A549 (cell line): ENCODE measurements at regions not wholly inside any gene's neighbourhood (a gene's known extent, or its start where the extent isn't known, plus 50 kb on each side); places are given as distances from the start of the nearest gene placed in this dataset.

Experiments used
- ATAC-seq, 2 experiments: fragments of 200-7000 bp in 1 of 2; fragments of >200 bp in 1 of 2; cut with Nextera tagmentation in 1 of 2; cut with Tn5 transposase in 1 of 2; 3 replicates each; pipeline versions ENCODE4 v1.8.0 to v1.9.1; 2018 to 2020; ENCODE audit warnings: mild to moderate bottlenecking in 1 of 2, moderate library complexity in 1 of 2
- CTCF ChIA-PET: fragments of 300-600 bp; sonication (Branson Sonifier 250); formaldehyde crosslinking; extraction: SDS; loops from one replicate; lab custom pipeline; 2021; ENCODE audit warnings: antibody characterized with exemption, inconsistent platforms; lab: Yijun Ruan, JAX
- POLR2A ChIA-PET: fragments of 350-600 bp; formaldehyde crosslinking; extraction: SDS; loops from one replicate; lab custom pipeline; 2021; ENCODE audit warnings: antibody characterized with exemption, inconsistent platforms; lab: Yijun Ruan, JAX
- DNase-seq, 2 experiments: peaks; one replicate each; pipeline versions ENCODE4 v3.0.0 to v3.0.0-alpha.2; 2011 to 2016; ENCODE audit warnings: low read depth in 1 of 2, low spot score in 1 of 2
- FAIRE-seq: peaks from 2 replicates; lab custom pipeline; 2011; peaks lifted over from hg19 to GRCh38; lab: Jason Lieb, UNC
- H3K27ac ChIP-seq, 2 experiments: fragments of >200 bp; sonication (Bioruptor Twin); formaldehyde crosslinking; 3 replicates each; pipeline ENCODE4 v1.5.1; 2016 to 2017
- H3K4me1 ChIP-seq: fragments of >200 bp; sonication (Bioruptor Twin); formaldehyde crosslinking; 3 replicates; pipeline ENCODE4 v1.6.1; 2016
- H3K4me2 ChIP-seq: fragments of >200 bp; sonication (Bioruptor Twin); formaldehyde crosslinking; 3 replicates; pipeline ENCODE4 v1.6.1; 2016
- H3K4me3 ChIP-seq: fragments of >200 bp; sonication (Bioruptor Twin); formaldehyde crosslinking; 3 replicates; pipeline ENCODE4 v1.5.1; 2016
- H3K9me3 ChIP-seq: fragments of >200 bp; sonication (Bioruptor Twin); formaldehyde crosslinking; 3 replicates; pipeline ENCODE4 v1.6.1; 2016
- CBX2 ChIP-seq: fragments of 200-600 bp; sonication (generic); IDR thresholded peaks from 2 replicates; pipeline ENCODE4 v1.6.1; 2016; ENCODE audit warnings: low read depth, mild to moderate bottlenecking, borderline replicate concordance
- EHMT2 ChIP-seq: fragments of 200-600 bp; sonication (generic); IDR thresholded peaks from 2 replicates; pipeline ENCODE4 v1.6.1; 2016; ENCODE audit warnings: antibody characterized with exemption, low read depth, mild to moderate bottlenecking, moderate library complexity
- ESRRA ChIP-seq: fragments of 150-350 bp; IDR thresholded peaks from 2 replicates; pipeline ENCODE4 v1.6.1; 2014; ENCODE audit warnings: mild to moderate bottlenecking, low read length, borderline replicate concordance
- JUNB ChIP-seq: fragments of >200 bp; sonication (Bioruptor Twin); formaldehyde crosslinking; IDR thresholded peaks from 2 replicates; pipeline ENCODE4 v1.6.1; 2016
- KDM1A ChIP-seq: fragments of 200-600 bp; sonication (generic); IDR thresholded peaks from 2 replicates; pipeline ENCODE4 v1.6.1; 2016; ENCODE audit warnings: low read depth, mild to moderate bottlenecking
- MAFK ChIP-seq: fragments of 450-650 bp; IDR thresholded peaks from 2 replicates; pipeline ENCODE4 v1.6.1; 2014; ENCODE audit not compliant: partially characterized antibody
- MYC ChIP-seq: IDR thresholded peaks from 2 replicates; pipeline ENCODE4 v1.6.1; 2012; ENCODE audit warnings: mild to moderate bottlenecking, inconsistent platforms, low read length, improper control_type of control experiment, borderline replicate concordance
- NFE2L2 ChIP-seq: fragments of 150-350 bp; conservative IDR thresholded peaks from 2 replicates; pipeline ENCODE4 v1.6.1; 2014; ENCODE audit warnings: low read length
- NR3C1 ChIP-seq: fragments of >200 bp; sonication (Bioruptor Twin); formaldehyde crosslinking; IDR thresholded peaks from 3 replicates; pipeline ENCODE4 v1.6.1; 2017
- PHF8 ChIP-seq: fragments of 200-600 bp; sonication (generic); IDR thresholded peaks from 2 replicates; pipeline ENCODE4 v1.6.1; 2016; ENCODE audit warnings: low read depth, mild to moderate bottlenecking, antibody characterized with exemption, moderate library complexity, borderline replicate concordance
- RCOR1 ChIP-seq: fragments of 150-350 bp; IDR thresholded peaks from 2 replicates; pipeline ENCODE4 v1.6.1; 2014; ENCODE audit warnings: antibody characterized with exemption, low read length, low read depth
- RFX5 ChIP-seq: fragments of 450-650 bp; IDR thresholded peaks from 2 replicates; pipeline ENCODE4 v1.7.1; 2014; ENCODE audit warnings: antibody characterized with exemption, mild to moderate bottlenecking, moderate library complexity
- ZC3H11A ChIP-seq: fragments of 450-650 bp; IDR thresholded peaks from 2 replicates; pipeline ENCODE4 v1.6.1; 2014; ENCODE audit warnings: antibody characterized with exemption, mild to moderate bottlenecking
- WGBS: methylation state at CpG from one replicate; pipeline ENCODE4 v1.1.6; 2017; ENCODE audit errors: missing lambda C conversion rate; 5-methylcytosine and 5-hydroxymethylcytosine counted together
- TF ChIP-seq, protein P1 (sequence below): fragments of >200 bp; sonication (Bioruptor Twin); formaldehyde crosslinking; IDR thresholded peaks from 2 replicates; pipeline ENCODE4 v1.6.1; 2016
- TF ChIP-seq, protein P2 (sequence below): fragments of 450-650 bp; IDR thresholded peaks from 2 replicates; pipeline ENCODE4 v1.6.1; 2014; ENCODE audit warnings: antibody characterized with exemption
- TF ChIP-seq, protein P3 (sequence below): fragments of >200 bp; sonication (Bioruptor Twin); formaldehyde crosslinking; IDR thresholded peaks from 3 replicates; pipeline ENCODE4 v1.6.1; 2016
- TF ChIP-seq, protein P4 (sequence below): fragments of 250-450 bp; sonication (Bioruptor Pico); IDR thresholded peaks from 2 replicates; pipeline ENCODE4 v1.5.0; 2020; ENCODE audit warnings: low read depth, mild to moderate bottlenecking, moderate library complexity
- TF ChIP-seq, protein P5 (sequence below): IDR thresholded peaks from 2 replicates; pipeline ENCODE4 v1.6.1; 2012
- TF ChIP-seq, protein P6 (sequence below): fragments of 250-450 bp; sonication (Bioruptor Pico); IDR thresholded peaks from 2 replicates; pipeline ENCODE4 v1.5.0; 2021; ENCODE audit warnings: mild to moderate bottlenecking, moderate library complexity, borderline replicate concordance
- TF ChIP-seq, protein P7 (sequence below): fragments of >200 bp; sonication (Bioruptor Twin); formaldehyde crosslinking; IDR thresholded peaks from 3 replicates; pipeline ENCODE4 v1.5.1; 2016

DNA sequence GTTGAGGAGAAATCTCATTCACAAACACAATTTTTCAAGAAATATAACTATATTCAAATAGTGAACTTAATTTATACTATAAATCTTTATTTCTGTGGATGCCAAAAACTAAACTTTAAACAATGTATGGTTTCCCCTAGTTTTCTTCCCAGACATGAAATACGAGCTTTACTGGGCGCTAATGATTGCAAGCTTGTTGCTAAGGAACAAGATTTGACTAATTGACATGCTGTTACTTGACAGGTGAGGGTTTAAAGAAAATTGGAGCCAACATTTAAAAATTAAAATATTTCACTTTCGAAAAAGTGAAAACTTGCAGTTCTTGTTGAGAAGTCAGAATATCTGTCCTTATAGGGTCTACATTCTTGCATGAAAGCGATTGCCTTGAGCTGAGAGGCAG is 381.0 kb downstream of the MEIS1 start:
- ChIA-PET CTCF (no interaction called here), POLR2A (no interaction called here)
- Histone ChIP-seq H3K4me1 (no peaks in the 10 kb centered on the region), H3K9me3 (peaks cover 15% of the 10 kb centered on the region; the same call in 2 of the 3 replicates), H3K27ac (no peak overlapping the region), H3K4me2 (no peak overlapping the region), H3K4me3 (no peak overlapping the region)
- WGBS, result 10% methylated on average over 4 of the region's 4 CpGs
- TF ChIP-seq RCOR1 (no peak), MYC (no peak), CBX2 (no peak), ESRRA (no peak), PHF8 (no peak), EHMT2 (no peak), ZC3H11A (no peak), NFE2L2 (no peak)
- TF ChIP-seq, protein P1, sequence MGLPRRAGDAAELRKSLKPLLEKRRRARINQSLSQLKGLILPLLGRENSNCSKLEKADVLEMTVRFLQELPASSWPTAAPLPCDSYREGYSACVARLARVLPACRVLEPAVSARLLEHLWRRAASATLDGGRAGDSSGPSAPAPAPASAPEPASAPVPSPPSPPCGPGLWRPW, result no peak
- TF ChIP-seq, protein P2, sequence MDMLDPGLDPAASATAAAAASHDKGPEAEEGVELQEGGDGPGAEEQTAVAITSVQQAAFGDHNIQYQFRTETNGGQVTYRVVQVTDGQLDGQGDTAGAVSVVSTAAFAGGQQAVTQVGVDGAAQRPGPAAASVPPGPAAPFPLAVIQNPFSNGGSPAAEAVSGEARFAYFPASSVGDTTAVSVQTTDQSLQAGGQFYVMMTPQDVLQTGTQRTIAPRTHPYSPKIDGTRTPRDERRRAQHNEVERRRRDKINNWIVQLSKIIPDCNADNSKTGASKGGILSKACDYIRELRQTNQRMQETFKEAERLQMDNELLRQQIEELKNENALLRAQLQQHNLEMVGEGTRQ, result no peak
- TF ChIP-seq, protein P3, sequence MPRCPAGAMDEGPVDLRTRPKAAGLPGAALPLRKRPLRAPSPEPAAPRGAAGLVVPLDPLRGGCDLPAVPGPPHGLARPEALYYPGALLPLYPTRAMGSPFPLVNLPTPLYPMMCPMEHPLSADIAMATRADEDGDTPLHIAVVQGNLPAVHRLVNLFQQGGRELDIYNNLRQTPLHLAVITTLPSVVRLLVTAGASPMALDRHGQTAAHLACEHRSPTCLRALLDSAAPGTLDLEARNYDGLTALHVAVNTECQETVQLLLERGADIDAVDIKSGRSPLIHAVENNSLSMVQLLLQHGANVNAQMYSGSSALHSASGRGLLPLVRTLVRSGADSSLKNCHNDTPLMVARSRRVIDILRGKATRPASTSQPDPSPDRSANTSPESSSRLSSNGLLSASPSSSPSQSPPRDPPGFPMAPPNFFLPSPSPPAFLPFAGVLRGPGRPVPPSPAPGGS, result no peak
- FAIRE-seq (no peak), ATAC-seq (no peak), DNase-seq (no peak)

DNA sequence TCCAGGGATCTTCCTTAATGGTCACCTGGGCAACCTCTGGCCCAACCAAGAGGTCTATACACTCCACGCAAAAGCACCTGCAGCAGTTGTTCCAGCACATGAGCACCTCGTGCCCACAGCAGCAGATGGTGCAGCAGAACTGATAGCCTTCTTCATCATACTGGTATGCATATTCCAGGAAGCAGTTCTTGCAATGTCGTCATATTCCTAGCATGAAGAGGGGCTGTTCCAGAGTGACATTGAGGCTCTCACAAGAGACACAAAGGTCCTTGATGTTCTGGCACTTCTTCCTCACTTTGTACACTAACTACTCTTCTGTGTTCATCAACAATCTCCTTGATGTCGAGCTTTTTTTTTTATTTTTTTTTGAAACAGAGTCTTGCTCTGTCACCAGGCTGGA is 386.2 kb downstream of the MEIS1 start:
- ChIA-PET POLR2A (no interaction called here), CTCF (interaction anchor here (0.6 kb wide), 1 partner anchor 439 kb away, joined by 3 read pairs; no protein-coding TSS in a partner anchor)
- no peak for DNase-seq
- ATAC-seq, result no peak
- H3K27ac ChIP-seq, result no peak overlapping the region
- H3K4me3 ChIP-seq, result no peak overlapping the region
- no peaks in the 10 kb centered on the region for H3K4me1 ChIP-seq
- no peak overlapping the region for H3K4me2 ChIP-seq
- TF ChIP-seq KDM1A, result no peak
- TF ChIP-seq, protein P4, sequence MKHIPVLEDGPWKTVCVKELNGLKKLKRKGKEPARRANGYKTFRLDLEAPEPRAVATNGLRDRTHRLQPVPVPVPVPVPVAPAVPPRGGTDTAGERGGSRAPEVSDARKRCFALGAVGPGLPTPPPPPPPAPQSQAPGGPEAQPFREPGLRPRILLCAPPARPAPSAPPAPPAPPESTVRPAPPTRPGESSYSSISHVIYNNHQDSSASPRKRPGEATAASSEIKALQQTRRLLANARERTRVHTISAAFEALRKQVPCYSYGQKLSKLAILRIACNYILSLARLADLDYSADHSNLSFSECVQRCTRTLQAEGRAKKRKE, result no peak
- TF ChIP-seq NR3C1, result no peak
- no peak for TF ChIP-seq JUNB
- TF ChIP-seq RFX5, result no peak
- peak; percentile 61 for TF ChIP-seq MAFK
- TF ChIP-seq, protein P5, sequence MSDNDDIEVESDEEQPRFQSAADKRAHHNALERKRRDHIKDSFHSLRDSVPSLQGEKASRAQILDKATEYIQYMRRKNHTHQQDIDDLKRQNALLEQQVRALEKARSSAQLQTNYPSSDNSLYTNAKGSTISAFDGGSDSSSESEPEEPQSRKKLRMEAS, result no peak
- peaks cover 15% of the 10 kb centered on the region; the same call in 2 of the 3 replicates for H3K9me3 ChIP-seq
- FAIRE-seq, result no peak
- WGBS, result 28% methylated on average over 3 of the region's 4 CpGs

DNA sequence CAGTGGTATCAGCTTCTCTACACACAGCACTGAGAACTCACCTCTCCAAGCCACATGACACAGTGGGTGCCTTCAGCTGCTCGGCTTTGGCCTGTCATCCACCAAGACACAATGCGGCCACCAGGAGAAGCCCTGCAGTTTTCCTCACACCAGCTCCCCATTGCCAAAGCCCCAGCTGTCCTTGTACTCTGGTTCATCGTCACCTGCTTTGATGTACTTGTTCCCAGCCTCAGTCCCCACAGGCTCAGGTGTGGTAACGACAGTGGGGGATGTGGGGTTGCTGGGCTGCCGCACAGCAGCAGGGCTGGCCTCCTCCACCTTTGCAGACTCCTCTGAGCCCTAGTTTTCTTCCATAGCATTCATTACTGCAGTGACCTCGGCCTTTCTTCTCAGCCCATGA is 387.3 kb downstream of the MEIS1 start:
- no peaks in the 10 kb centered on the region for H3K4me1 ChIP-seq
- TF ChIP-seq ESRRA (no peak), EHMT2 (no peak)
- TF ChIP-seq, protein P6, sequence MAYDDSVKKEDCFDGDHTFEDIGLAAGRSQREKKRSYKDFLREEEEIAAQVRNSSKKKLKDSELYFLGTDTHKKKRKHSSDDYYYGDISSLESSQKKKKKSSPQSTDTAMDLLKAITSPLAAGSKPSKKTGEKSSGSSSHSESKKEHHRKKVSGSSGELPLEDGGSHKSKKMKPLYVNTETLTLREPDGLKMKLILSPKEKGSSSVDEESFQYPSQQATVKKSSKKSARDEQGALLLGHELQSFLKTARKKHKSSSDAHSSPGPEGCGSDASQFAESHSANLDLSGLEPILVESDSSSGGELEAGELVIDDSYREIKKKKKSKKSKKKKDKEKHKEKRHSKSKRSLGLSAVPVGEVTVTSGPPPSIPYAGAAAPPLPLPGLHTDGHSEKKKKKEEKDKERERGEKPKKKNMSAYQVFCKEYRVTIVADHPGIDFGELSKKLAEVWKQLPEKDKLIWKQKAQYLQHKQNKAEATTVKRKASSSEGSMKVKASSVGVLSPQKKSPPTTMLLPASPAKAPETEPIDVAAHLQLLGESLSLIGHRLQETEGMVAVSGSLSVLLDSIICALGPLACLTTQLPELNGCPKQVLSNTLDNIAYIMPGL, result no peak
- TF ChIP-seq, protein P7, sequence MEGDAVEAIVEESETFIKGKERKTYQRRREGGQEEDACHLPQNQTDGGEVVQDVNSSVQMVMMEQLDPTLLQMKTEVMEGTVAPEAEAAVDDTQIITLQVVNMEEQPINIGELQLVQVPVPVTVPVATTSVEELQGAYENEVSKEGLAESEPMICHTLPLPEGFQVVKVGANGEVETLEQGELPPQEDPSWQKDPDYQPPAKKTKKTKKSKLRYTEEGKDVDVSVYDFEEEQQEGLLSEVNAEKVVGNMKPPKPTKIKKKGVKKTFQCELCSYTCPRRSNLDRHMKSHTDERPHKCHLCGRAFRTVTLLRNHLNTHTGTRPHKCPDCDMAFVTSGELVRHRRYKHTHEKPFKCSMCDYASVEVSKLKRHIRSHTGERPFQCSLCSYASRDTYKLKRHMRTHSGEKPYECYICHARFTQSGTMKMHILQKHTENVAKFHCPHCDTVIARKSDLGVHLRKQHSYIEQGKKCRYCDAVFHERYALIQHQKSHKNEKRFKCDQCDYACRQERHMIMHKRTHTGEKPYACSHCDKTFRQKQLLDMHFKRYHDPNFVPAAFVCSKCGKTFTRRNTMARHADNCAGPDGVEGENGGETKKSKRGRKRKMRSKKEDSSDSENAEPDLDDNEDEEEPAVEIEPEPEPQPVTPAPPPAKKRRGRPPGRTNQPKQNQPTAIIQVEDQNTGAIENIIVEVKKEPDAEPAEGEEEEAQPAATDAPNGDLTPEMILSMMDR, result no peak
- TF ChIP-seq, all 56 proteins: peak for 0
- Histone ChIP-seq H3K4me3 (no peak overlapping the region), H3K4me2 (no peak overlapping the region), H3K9me3 (peaks cover 15% of the 10 kb centered on the region; the same call in 2 of the 3 replicates), H3K27ac (no peak overlapping the region)
- ATAC-seq (no peak), DNase-seq (no peak), FAIRE-seq (no peak)
- ChIA-PET POLR2A (no interaction called here), CTCF (interaction anchor here (0.6 to 0.9 kb wide), 3 partner anchors 39 to 501 kb away, joined by 3 read pairs; no protein-coding TSS in a partner anchor)
- WGBS, result 30% methylated on average over 6 of the region's 6 CpGs
